ENCODE measurements at regions not wholly inside any gene's neighbourhood (a gene's known extent, or its start where the extent isn't known, plus 50 kb on each side); places are given as distances from the start of the nearest gene placed in this dataset.

DNA sequence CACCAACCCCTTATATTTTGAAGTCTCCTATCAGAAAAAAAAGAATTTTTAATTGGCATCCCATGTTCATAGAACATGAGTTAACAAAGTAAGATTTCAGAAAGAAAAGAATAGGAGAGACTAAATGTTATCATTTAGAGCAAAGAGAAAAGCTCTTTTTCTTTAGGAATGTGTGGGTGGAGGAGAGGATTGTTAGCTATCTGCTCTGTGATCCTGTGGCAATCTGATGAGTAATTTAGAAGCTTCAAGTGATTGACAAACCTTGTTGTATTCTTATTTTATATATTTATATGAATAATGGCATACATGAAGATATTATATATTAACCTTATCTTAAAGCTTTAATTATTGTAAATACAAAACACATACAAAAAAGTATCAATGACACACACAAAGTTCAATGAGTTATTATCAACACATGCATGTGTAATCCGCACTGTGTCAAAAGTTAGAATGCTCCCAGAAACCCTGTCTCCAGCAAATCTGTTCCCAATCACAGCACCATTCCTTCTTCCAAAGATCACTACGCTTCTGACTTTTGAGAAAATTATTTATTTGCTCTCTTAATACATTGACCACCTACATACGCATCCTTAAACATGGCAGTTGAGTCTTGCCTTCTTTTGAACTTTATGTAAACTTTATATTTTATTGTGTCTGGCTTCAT is 907.4 kb downstream of the MCTP2 start:
- DNase-seq = no peak
- no peaks in the 10 kb centered on the region for H3K27me3 ChIP-seq (replicated peaks; ENCODE audit: insufficient read depth, low read length)
- no peak overlapping the region for H2AFZ ChIP-seq (ENCODE audit: low read length)
- no peaks in the 10 kb centered on the region for H3K4me1 ChIP-seq (ENCODE audit: low read length)
- no peaks in the 10 kb centered on the region for H3K9me2 ChIP-seq (replicated peaks; ENCODE audit: insufficient read depth, low read length)
- no peaks in the 10 kb centered on the region for H3K36me3 ChIP-seq (replicated peaks; ENCODE audit: insufficient read depth, low read length)
- no peaks in the 10 kb centered on the region for H3F3A ChIP-seq (ENCODE audit: insufficient read depth, low read length)
- no peak overlapping the region for H3K4me2 ChIP-seq (ENCODE audit: low read depth, low read length)
- no peak overlapping the region for H3K9ac ChIP-seq (ENCODE audit: low read length)
- H3K4me3 ChIP-seq (ENCODE audit: low read length) = no peak overlapping the region
- H4K20me1 ChIP-seq (ENCODE audit: insufficient read depth, low read length) = no peaks in the 10 kb centered on the region
- no peaks in the 10 kb centered on the region for H3K9me3 ChIP-seq (replicated peaks; ENCODE audit: insufficient read depth, low read length)
- H3K27ac ChIP-seq (ENCODE audit: low read length) = no peak overlapping the region
- H3K79me2 ChIP-seq (ENCODE audit: low read length) = no peaks in the 10 kb centered on the region
- TF ChIP-seq EZH2 (optimal IDR thresholded peaks at IDR 0.05; ENCODE audit: low read depth, low read length) (no peak), EZH2phosphoT487 (IDR thresholded peaks at IDR 0.05; ENCODE audit: low read length) (no peak), CTCF (IDR thresholded peaks at IDR 0.05; ENCODE audit: low read length) (no peak)

GRCh38 chr15:95141486-95141885 is 910.1 kb downstream of the MCTP2 start:
- Histone ChIP-seq H3K27ac (ENCODE audit: low read length) (no peak overlapping the region), H3K9me3 (replicated peaks; ENCODE audit: insufficient read depth, low read length) (no peaks in the 10 kb centered on the region), H3K36me3 (replicated peaks; ENCODE audit: insufficient read depth, low read length) (no peaks in the 10 kb centered on the region), H3F3A (ENCODE audit: insufficient read depth, low read length) (no peaks in the 10 kb centered on the region), H4K20me1 (ENCODE audit: insufficient read depth, low read length) (no peaks in the 10 kb centered on the region), H3K9me2 (replicated peaks; ENCODE audit: insufficient read depth, low read length) (no peaks in the 10 kb centered on the region), H3K4me3 (ENCODE audit: low read length) (no peak overlapping the region), H3K9ac (ENCODE audit: low read length) (no peak overlapping the region), H2AFZ (ENCODE audit: low read length) (no peak overlapping the region), H3K27me3 (replicated peaks; ENCODE audit: insufficient read depth, low read length) (no peaks in the 10 kb centered on the region), H3K4me2 (ENCODE audit: low read depth, low read length) (no peak overlapping the region), H3K79me2 (ENCODE audit: low read length) (no peaks in the 10 kb centered on the region), H3K4me1 (ENCODE audit: low read length) (no peaks in the 10 kb centered on the region)
- no peak for DNase-seq
- no peak for TF ChIP-seq CTCF (IDR thresholded peaks at IDR 0.05; ENCODE audit: low read length)
- TF ChIP-seq EZH2phosphoT487 (IDR thresholded peaks at IDR 0.05; ENCODE audit: low read length) = no peak

DNA sequence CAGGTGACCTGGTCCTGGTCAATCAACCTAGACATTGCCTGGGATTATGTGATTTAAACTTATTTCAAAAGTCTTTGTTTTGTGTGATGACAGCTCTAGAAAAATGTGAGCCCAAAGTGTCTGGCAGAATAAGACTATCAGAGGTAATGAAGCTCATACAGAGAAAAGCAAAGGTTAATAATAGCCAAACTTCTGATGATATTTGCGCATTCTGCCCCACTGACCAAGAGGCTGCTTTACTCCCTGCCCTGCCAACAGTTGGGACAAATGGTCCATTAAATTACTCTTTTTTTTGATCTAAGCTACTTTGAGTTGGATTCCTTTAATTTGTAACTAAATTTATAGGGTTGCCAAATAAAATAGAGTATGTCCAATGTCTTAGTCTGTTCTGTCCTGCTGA is 911.2 kb downstream of the MCTP2 start:
- Histone ChIP-seq H3K36me3 (replicated peaks; ENCODE audit: insufficient read depth, low read length) (no peaks in the 10 kb centered on the region), H3K27ac (ENCODE audit: low read length) (no peak overlapping the region), H3K9me3 (replicated peaks; ENCODE audit: insufficient read depth, low read length) (no peaks in the 10 kb centered on the region), H3K9ac (ENCODE audit: low read length) (no peak overlapping the region), H2AFZ (ENCODE audit: low read length) (no peak overlapping the region), H3K4me1 (ENCODE audit: low read length) (no peaks in the 10 kb centered on the region), H3K27me3 (replicated peaks; ENCODE audit: insufficient read depth, low read length) (no peaks in the 10 kb centered on the region), H3K9me2 (replicated peaks; ENCODE audit: insufficient read depth, low read length) (no peaks in the 10 kb centered on the region), H3K4me2 (ENCODE audit: low read depth, low read length) (no peak overlapping the region), H3F3A (ENCODE audit: insufficient read depth, low read length) (no peaks in the 10 kb centered on the region), H4K20me1 (ENCODE audit: insufficient read depth, low read length) (no peaks in the 10 kb centered on the region), H3K4me3 (ENCODE audit: low read length) (no peak overlapping the region), H3K79me2 (ENCODE audit: low read length) (no peaks in the 10 kb centered on the region)
- DNase-seq = no peak
- TF ChIP-seq EZH2 (optimal IDR thresholded peaks at IDR 0.05; ENCODE audit: low read depth, low read length) = no peak
- no peak for TF ChIP-seq EZH2phosphoT487 (IDR thresholded peaks at IDR 0.05; ENCODE audit: low read length)
- no peak for TF ChIP-seq CTCF (IDR thresholded peaks at IDR 0.05; ENCODE audit: low read length)

All from MM.1S (cell line).